HepG2 (cell line): ENCODE measurements at regions not wholly inside any gene's neighbourhood (a gene's known extent, or its start where the extent isn't known, plus 50 kb on each side); places are given as distances from the start of the nearest gene placed in this dataset.

Experiments
- ATAC-seq: fragments of 200-7000 bp; cut with Tn5 transposase; 3 replicates; pipeline ENCODE4 v1.9.1; 2020; ENCODE audit warnings: mild to moderate bottlenecking, moderate library complexity
- BruUV-seq: library from RNA; stranded (reverse); fragments of 400-500 nt; replicated peaks from 2 replicates; lab custom pipeline; 2021; lab: Mats Ljungman, UMichigan
- CTCF ChIA-PET: fragments of 300-600 bp; formaldehyde crosslinking; extraction: SDS; loops from one replicate; lab custom pipeline; 2021; ENCODE audit warnings: low total read pairs, inconsistent platforms, low intra/inter-chr PET ratio; lab: Yijun Ruan, JAX
- POLR2A ChIA-PET: fragments of 350-600 bp; sonication (Branson Sonifier 250); formaldehyde crosslinking; loops from one replicate; lab custom pipeline; 2020; ENCODE audit warnings: antibody characterized with exemption, inconsistent platforms; lab: Yijun Ruan, JAX
- DNase-seq: peaks from one replicate; pipeline ENCODE4 v3.0.0-alpha.2; 2015; ENCODE audit warnings: low spot score
- FAIRE-seq: peaks from 3 replicates; lab custom pipeline; 2011; peaks lifted over from hg19 to GRCh38; lab: Jason Lieb, UNC
- H2AFZ ChIP-seq: one replicate; pipeline ENCODE4 v1.6.1; 2011; ENCODE audit warnings: low read length, inconsistent platforms
- H3K27ac ChIP-seq: fragments of 300-600 bp; 3 replicates; pipeline ENCODE4 v1.8.0; 2011; ENCODE audit warnings: mixed run types, mild to moderate bottlenecking, mixed read lengths, low read length, inconsistent platforms; ENCODE audit not compliant: insufficient read depth; ENCODE audit errors: extremely low read length
- H3K27me3 ChIP-seq, 2 experiments: fragments of 200-600 bp in 1 of 2; 2 replicates in 1 of 2; 3 replicates in 1 of 2; pipeline versions ENCODE4 v1.6.0 to v1.8.0; 2011; ENCODE audit warnings: low read length in 2 of 2, mild to moderate bottlenecking in 2 of 2, moderate library complexity in 2 of 2, inconsistent platforms in 1 of 2; ENCODE audit not compliant: insufficient read depth in 2 of 2, control insufficient read depth in 1 of 2
- H3K36me3 ChIP-seq, 2 experiments: fragments of 200-600 bp in 1 of 2; replicated peaks in 1 of 2; 2 replicates in 1 of 2; 3 replicates in 1 of 2; pipeline versions ENCODE4 v1.5.1 to v1.8.0; 2011; ENCODE audit warnings: low read length in 2 of 2, inconsistent platforms in 1 of 2; ENCODE audit not compliant: insufficient read depth in 2 of 2, control insufficient read depth in 1 of 2
- H3K4me1 ChIP-seq: 2 replicates; pipeline ENCODE4 v1.5.1; 2012; ENCODE audit warnings: low read length, inconsistent platforms; ENCODE audit not compliant: insufficient read depth
- H3K4me2 ChIP-seq: 2 replicates; pipeline ENCODE4 v1.6.0; 2011; ENCODE audit warnings: low read depth, low read length, inconsistent platforms
- H3K4me3 ChIP-seq, 3 experiments: fragments of 200-600 bp in 1 of 3; sonication (generic), shearing (Covaris generic) in 1 of 3; replicated peaks in 1 of 3; 2 replicates each; pipeline ENCODE4 v1.5.1; 2011 to 2016; ENCODE audit warnings: low read length in 3 of 3, inconsistent platforms in 2 of 3, low read depth in 2 of 3, mild to moderate bottlenecking in 2 of 3, control low read depth in 1 of 3, mixed read lengths in 1 of 3; ENCODE audit not compliant: insufficient read depth in 1 of 3
- H3K79me2 ChIP-seq: one replicate; pipeline ENCODE4 v1.6.1; 2011; ENCODE audit warnings: low read length, inconsistent platforms; ENCODE audit not compliant: insufficient read depth
- H3K9ac ChIP-seq: 2 replicates; pipeline ENCODE4 v1.6.0; 2011; ENCODE audit warnings: mild to moderate bottlenecking, low read depth, low read length, inconsistent platforms; ENCODE audit not compliant: insufficient read depth
- H3K9me3 ChIP-seq: 2 replicates; pipeline ENCODE4 v1.5.1; 2012; ENCODE audit warnings: mild to moderate bottlenecking, low read length
- H4K20me1 ChIP-seq: 2 replicates; pipeline ENCODE4 v1.6.0; 2011; ENCODE audit warnings: inconsistent platforms, mild to moderate bottlenecking, low read length, moderate library complexity; ENCODE audit not compliant: insufficient read depth
- BCLAF1 ChIP-seq: fragments of 450-650 bp; IDR thresholded peaks from 2 replicates; pipeline ENCODE4 v1.6.1; 2017; ENCODE audit warnings: mild to moderate bottlenecking
- HMG20B ChIP-seq: conservative IDR thresholded peaks from 2 replicates; pipeline ENCODE4 v1.6.1; 2016; ENCODE audit warnings: missing genetic modification reagents, missing compliant biosample characterization
- IKZF5 ChIP-seq: IDR thresholded peaks from 2 replicates; pipeline ENCODE4 v1.6.1; 2018; ENCODE audit warnings: missing genetic modification reagents, mild to moderate bottlenecking, missing compliant biosample characterization
- KDM6A ChIP-seq: IDR thresholded peaks from 2 replicates; pipeline ENCODE4 v1.6.1; 2016; ENCODE audit warnings: low read depth
- MEIS1 ChIP-seq: sonication (generic); formaldehyde crosslinking; IDR thresholded peaks from 2 replicates; pipeline ENCODE4 v1.9.0; 2021; ENCODE audit warnings: mild to moderate bottlenecking, missing genetic modification reagents, moderate library complexity, borderline replicate concordance
- NKX3-1 ChIP-seq: sonication (generic); formaldehyde crosslinking; IDR thresholded peaks from 2 replicates; pipeline ENCODE4 v1.5.0; 2020; ENCODE audit warnings: missing genetic modification reagents
- NR2C2 ChIP-seq: sonication (generic); formaldehyde crosslinking; IDR thresholded peaks from 2 replicates; pipeline ENCODE4 v1.4.0; 2020; ENCODE audit warnings: missing genetic modification reagents, mild to moderate bottlenecking, moderate library complexity, borderline replicate concordance
- PHF5A ChIP-seq: IDR thresholded peaks from one replicate; pipeline ENCODE4 v1.6.1; 2018; ENCODE audit warnings: low read depth, missing genetic modification reagents; ENCODE audit not compliant: unreplicated experiment
- RFXAP ChIP-seq: sonication (generic); formaldehyde crosslinking; IDR thresholded peaks from 2 replicates; pipeline ENCODE4 v1.4.0; 2020; ENCODE audit warnings: missing genetic modification reagents, borderline replicate concordance
- SOX13 ChIP-seq, 3 experiments: fragments of 450-650 bp in 1 of 3; sonication (generic) in 1 of 3; formaldehyde crosslinking in 1 of 3; IDR thresholded peaks in 2 of 3; conservative IDR thresholded peaks in 1 of 3; 2 replicates each; pipeline versions ENCODE4 v1.5.0 to v1.6.1; 2016 to 2020; ENCODE audit warnings: antibody characterized with exemption in 1 of 3, mild to moderate bottlenecking in 1 of 3, missing compliant biosample characterization in 1 of 3, missing genetic modification reagents in 1 of 3, moderate library complexity in 1 of 3
- SOX6 ChIP-seq, 2 experiments: fragments of 450-650 bp in 1 of 2; sonication (generic) in 1 of 2; formaldehyde crosslinking in 1 of 2; IDR thresholded peaks; 2 replicates each; pipeline versions ENCODE4 v1.4.0 to v1.6.1; 2017 to 2020; ENCODE audit warnings: antibody characterized with exemption in 1 of 2, mild to moderate bottlenecking in 1 of 2, missing genetic modification reagents in 1 of 2
- SYNCRIP ChIP-seq: fragments of 200-400 bp; formaldehyde crosslinking; IDR thresholded peaks from 2 replicates; pipeline ENCODE4 v1.6.1; 2018; ENCODE audit warnings: mild to moderate bottlenecking, low read depth, low read length; ENCODE audit not compliant: insufficient read depth
- ZFP1 ChIP-seq: IDR thresholded peaks from 2 replicates; pipeline ENCODE4 v1.6.1; 2016
- ZGPAT ChIP-seq: IDR thresholded peaks from 2 replicates; pipeline ENCODE4 v1.6.1; 2016; ENCODE audit warnings: mild to moderate bottlenecking
- ZNF232 ChIP-seq: sonication (generic); formaldehyde crosslinking; IDR thresholded peaks from 2 replicates; pipeline ENCODE4 v1.4.0; 2020; ENCODE audit warnings: missing genetic modification reagents, borderline replicate concordance
- ZNF260 ChIP-seq: sonication (generic); formaldehyde crosslinking; IDR thresholded peaks from 2 replicates; pipeline ENCODE4 v1.4.0; 2020; ENCODE audit warnings: missing genetic modification reagents, low read depth, mild to moderate bottlenecking, borderline replicate concordance
- ZNF468 ChIP-seq: sonication (generic); formaldehyde crosslinking; IDR thresholded peaks from 2 replicates; pipeline ENCODE4 v1.8.0; 2022; ENCODE audit warnings: mild to moderate bottlenecking, moderate library complexity, missing genetic modification reagents
- ZNF713 ChIP-seq: sonication (generic); formaldehyde crosslinking; IDR thresholded peaks from 2 replicates; pipeline ENCODE4 v1.4.0; 2020; ENCODE audit warnings: mild to moderate bottlenecking, missing genetic modification reagents
- ZNF746 ChIP-seq: sonication (generic); formaldehyde crosslinking; IDR thresholded peaks from 2 replicates; pipeline ENCODE4 v1.8.0; 2022; ENCODE audit warnings: mild to moderate bottlenecking, missing genetic modification reagents
- ZNF773 ChIP-seq: sonication (generic); formaldehyde crosslinking; IDR thresholded peaks from 2 replicates; pipeline ENCODE4 v1.4.0; 2020; ENCODE audit warnings: missing genetic modification reagents, borderline replicate concordance
- WGBS: methylation state at CpG from one replicate; pipeline ENCODE4 v1.1.6; 2017; ENCODE audit warnings: low lambda C conversion rate; 5-methylcytosine and 5-hydroxymethylcytosine counted together
- in situ Hi-C: cut with HindIII; loops from 2 replicates; pipeline ENCODE4 v1.10.0; 2017; ENCODE audit warnings: low pct_unique_long_range_greater_than_20kb; ENCODE audit not compliant: extremely low pct_ligation_motif_present
- intact Hi-C: fragments of 100-400 bp; cut with micrococcal nuclease; formaldehyde crosslinking; loops from one replicate; pipeline ENCODE4 v1.10.0; 2022; ENCODE audit not compliant: unreplicated experiment

GRCh38 chr9:118360036-118360435, 655.8 kb downstream of the TLR4 start (continued):
- TF ChIP-seq BCLAF1 (no peak), KDM6A (CRISPR knock-in tag) (no peak)

- H4K20me1 ChIP-seq: no peaks in the 10 kb centered on the region
- peaks cover 66% of the 10 kb centered on the region for H3K9me3 ChIP-seq
- H3K36me3 ChIP-seq: no peaks in the 10 kb centered on the region
- H3K9ac ChIP-seq: no peak overlapping the region
- DNase-seq: no peak
- H3K4me1 ChIP-seq: no peaks in the 10 kb centered on the region
- H3K27ac ChIP-seq: no peak overlapping the region
- H3K4me2 ChIP-seq: no peak overlapping the region
- no peak for ATAC-seq
- H3K4me3 ChIP-seq: no peak overlapping the region
- TF ChIP-seq ZNF713 (CRISPR knock-in tag) (no peak), ZNF468 (no peak), ZFP1 (no peak), SYNCRIP (no peak), SOX6 (IDR thresholded peaks at IDR 0.05) (no peak), SOX6 (CRISPR knock-in tag; IDR thresholded peaks at IDR 0.05) (no peak), ZNF260 (CRISPR knock-in tag) (no peak), ZGPAT (no peak), ZNF232 (CRISPR knock-in tag) (no peak), PHF5A (no peak), NKX3-1 (CRISPR knock-in tag) (no peak), MEIS1 (CRISPR knock-in tag) (no peak), RFXAP (CRISPR knock-in tag) (no peak), NR2C2 (no peak), SOX13 (IDR thresholded peaks at IDR 0.05) (no peak), SOX13 (CRISPR knock-in tag; conservative IDR thresholded peaks at IDR 0.05 in 1 of 2, IDR thresholded peaks at IDR 0.05 in 1 of 2) (no peak), IKZF5 (no peak), ZNF746 (no peak), HMG20B (CRISPR knock-in tag) (no peak), ZNF773 (CRISPR knock-in tag) (no peak)
- in situ Hi-C loops (no loop called here), intact Hi-C loops (no loop called here)
- 0% methylated on average over 1 of the region's 1 CpG for WGBS
- H3K79me2 ChIP-seq: no peaks in the 10 kb centered on the region
- ChIA-PET POLR2A (no interaction called here), CTCF (no interaction called here)
- BruUV-seq: no TSS peak
- H3K27me3 ChIP-seq: no peaks in the 10 kb centered on the region
- FAIRE-seq: no peak
- H2AFZ ChIP-seq: no peak overlapping the region
These were observed 657.9 kb downstream of the TLR4 start for GRCh38 chr9:118362123-118362522.
